ENCODE measurements at regions not wholly inside any gene's neighbourhood (a gene's known extent, or its start where the extent isn't known, plus 50 kb on each side); places are given as distances from the start of the nearest gene placed in this dataset.

- no peak for FAIRE-seq
Measured at GRCh38 chr6:102701019-102701418, 1307.5 kb downstream of the GRIK2 start.

GRCh38 chr6:102686461-102686860 lies 1293.0 kb downstream of the GRIK2 start:
- FAIRE-seq, result no peak

GRCh38 chr6:102680413-102680812 lies 1286.9 kb downstream of the GRIK2 start:
- FAIRE-seq, result no peak

GRCh38 chr6:102679865-102680264 lies 1286.4 kb downstream of the GRIK2 start:
- FAIRE-seq, result no peak

- FAIRE-seq, result no peak
Measured at GRCh38 chr6:102677225-102677624, 1283.7 kb downstream of the GRIK2 start.

- FAIRE-seq, result no peak
Measured at GRCh38 chr6:102670735-102671134, 1277.2 kb downstream of the GRIK2 start.

GRCh38 chr6:102662851-102663250 lies 1269.3 kb downstream of the GRIK2 start:
- FAIRE-seq, result no peak

GRCh38 chr6:102660303-102660702 lies 1266.8 kb downstream of the GRIK2 start:
- FAIRE-seq, result no peak

- no peak for FAIRE-seq
Measured at GRCh38 chr6:102655823-102656222, 1262.3 kb downstream of the GRIK2 start.

GRCh38 chr6:102641426-102641825 lies 1247.9 kb downstream of the GRIK2 start:
- FAIRE-seq, result no peak

- no peak for FAIRE-seq
Measured at GRCh38 chr6:102631921-102632320, 1238.4 kb downstream of the GRIK2 start.

- no peak for FAIRE-seq
Measured at GRCh38 chr6:102623201-102623600, 1229.7 kb downstream of the GRIK2 start.

GRCh38 chr6:102619585-102619984 lies 1226.1 kb downstream of the GRIK2 start:
- no peak for FAIRE-seq

- no peak for FAIRE-seq
Measured at GRCh38 chr6:102582569-102582968, 1189.1 kb downstream of the GRIK2 start.

GRCh38 chr6:102581378-102582124 lies 1188.0 kb downstream of the GRIK2 start:
- FAIRE-seq, result no peak

GRCh38 chr6:102571236-102571908 lies 1177.9 kb downstream of the GRIK2 start:
- no peak for FAIRE-seq

- no peak for FAIRE-seq
Measured at GRCh38 chr6:102562713-102563112, 1169.2 kb downstream of the GRIK2 start.

GRCh38 chr6:102553214-102553613 lies 1159.7 kb downstream of the GRIK2 start:
- FAIRE-seq, result no peak

GRCh38 chr6:102549221-102549874 lies 1155.8 kb downstream of the GRIK2 start:
- FAIRE-seq, result no peak

GRCh38 chr6:102525336-102525735 lies 1131.8 kb downstream of the GRIK2 start:
- no peak for FAIRE-seq

- FAIRE-seq, result no peak
Measured at GRCh38 chr6:102520966-102521365, 1127.5 kb downstream of the GRIK2 start.

GRCh38 chr6:102517506-102517905 lies 1124.0 kb downstream of the GRIK2 start:
- no peak for FAIRE-seq

- FAIRE-seq, result no peak
Measured at GRCh38 chr6:102501615-102502014, 1108.1 kb downstream of the GRIK2 start.

GRCh38 chr6:102494808-102495207 lies 1101.3 kb downstream of the GRIK2 start:
- FAIRE-seq, result no peak

Data from colon (tissue), 2 donors.